Smooth muscle cell (in vitro differentiated cells): ENCODE measurements at regions not wholly inside any gene's neighbourhood (a gene's known extent, or its start where the extent isn't known, plus 50 kb on each side); places are given as distances from the start of the nearest gene placed in this dataset.

Experiments used
- DNase-seq: peaks from one replicate; lab custom pipeline; 2025; ENCODE audit not compliant: unreplicated experiment; lab: John Stamatoyannopoulos, UW
- H2AFZ ChIP-seq: fragments of 200-600 bp; sonication (generic); 2 replicates; pipeline ENCODE4 v1.6.0; 2016; ENCODE audit warnings: antibody characterized with exemption, low read depth, mild to moderate bottlenecking
- H3F3A ChIP-seq: fragments of 200-600 bp; sonication (generic); 2 replicates; pipeline ENCODE4 v1.6.0; 2017; ENCODE audit warnings: antibody characterized with exemption, low read depth
- H3K27ac ChIP-seq: fragments of 200-600 bp; sonication (generic); 2 replicates; pipeline ENCODE4 v1.5.1; 2016; ENCODE audit warnings: low read depth, mild to moderate bottlenecking
- H3K27me3 ChIP-seq: fragments of 200-600 bp; sonication (generic); 2 replicates; pipeline ENCODE4 v1.6.1; 2016; ENCODE audit warnings: low read depth, mild to moderate bottlenecking
- H3K36me3 ChIP-seq: fragments of 200-600 bp; sonication (generic); 2 replicates; pipeline ENCODE4 v1.5.1; 2016; ENCODE audit warnings: low read depth
- H3K4me1 ChIP-seq: fragments of 200-600 bp; sonication (generic); 2 replicates; pipeline ENCODE4 v1.5.1; 2016; ENCODE audit warnings: low read depth
- H3K4me2 ChIP-seq: fragments of 200-600 bp; sonication (generic); 2 replicates; pipeline ENCODE4 v1.6.0; 2016; ENCODE audit warnings: mild to moderate bottlenecking
- H3K4me3 ChIP-seq: fragments of 200-600 bp; sonication (generic); 2 replicates; pipeline ENCODE4 v1.5.1; 2016; ENCODE audit warnings: mild to moderate bottlenecking
- H3K79me2 ChIP-seq: fragments of 200-600 bp; sonication (generic); 2 replicates; pipeline ENCODE4 v1.6.0; 2016; ENCODE audit warnings: low read depth, mild to moderate bottlenecking
- H3K9ac ChIP-seq: fragments of 200-600 bp; sonication (generic); 2 replicates; pipeline ENCODE4 v1.6.0; 2016; ENCODE audit warnings: low read depth
- H3K9me3 ChIP-seq: fragments of 200-600 bp; sonication (generic); replicated peaks from 2 replicates; pipeline ENCODE4 v1.5.1; 2016; ENCODE audit warnings: low read depth
- H4K20me1 ChIP-seq: fragments of 200-600 bp; sonication (generic); 2 replicates; pipeline ENCODE4 v1.6.0; 2016; ENCODE audit warnings: low read depth
- WGBS: methylation state at CpG from one replicate; pipeline ENCODE4 v1.1.7; 2016; ENCODE audit warnings: low lambda C conversion rate; 5-methylcytosine and 5-hydroxymethylcytosine counted together
- TF ChIP-seq, protein P1 (sequence below): fragments of 200-600 bp; sonication (generic); IDR thresholded peaks from 2 replicates; pipeline ENCODE4 v1.5.1; 2017; ENCODE audit warnings: borderline replicate concordance, mild to moderate bottlenecking, antibody characterized with exemption; ENCODE audit not compliant: insufficient read depth, poor library complexity, severe bottlenecking

DNA sequence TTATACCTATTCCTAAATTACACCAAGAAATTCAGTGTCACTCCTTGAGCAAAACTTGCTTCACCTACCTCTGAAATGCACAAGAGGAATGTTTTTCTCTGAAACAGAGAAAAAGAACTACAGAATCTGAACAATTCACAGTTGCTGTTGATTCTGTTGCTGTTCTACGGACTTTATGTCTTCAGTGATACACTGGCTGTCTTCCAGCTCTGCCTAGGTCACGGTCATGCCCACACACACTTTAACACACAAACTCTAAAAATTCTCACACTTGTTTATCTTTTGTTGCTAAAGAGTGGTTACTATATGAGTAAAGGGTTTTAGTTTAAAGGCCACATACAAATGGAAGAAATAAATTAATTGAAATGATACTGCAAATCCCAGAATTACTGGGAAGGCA lies 124.4 kb upstream of the SPRY2 start:
- Histone ChIP-seq H3K36me3 (no peaks in the 10 kb centered on the region), H4K20me1 (no peaks in the 10 kb centered on the region), H3F3A (no peaks in the 10 kb centered on the region), H3K27me3 (no peaks in the 10 kb centered on the region), H3K9me3 (no peaks in the 10 kb centered on the region), H3K79me2 (no peaks in the 10 kb centered on the region), H3K27ac (no peak overlapping the region), H3K4me2 (no peak overlapping the region), H3K9ac (no peak overlapping the region), H3K4me3 (no peak overlapping the region), H2AFZ (no peak overlapping the region), H3K4me1 (no peaks in the 10 kb centered on the region)
- TF ChIP-seq, protein P1, sequence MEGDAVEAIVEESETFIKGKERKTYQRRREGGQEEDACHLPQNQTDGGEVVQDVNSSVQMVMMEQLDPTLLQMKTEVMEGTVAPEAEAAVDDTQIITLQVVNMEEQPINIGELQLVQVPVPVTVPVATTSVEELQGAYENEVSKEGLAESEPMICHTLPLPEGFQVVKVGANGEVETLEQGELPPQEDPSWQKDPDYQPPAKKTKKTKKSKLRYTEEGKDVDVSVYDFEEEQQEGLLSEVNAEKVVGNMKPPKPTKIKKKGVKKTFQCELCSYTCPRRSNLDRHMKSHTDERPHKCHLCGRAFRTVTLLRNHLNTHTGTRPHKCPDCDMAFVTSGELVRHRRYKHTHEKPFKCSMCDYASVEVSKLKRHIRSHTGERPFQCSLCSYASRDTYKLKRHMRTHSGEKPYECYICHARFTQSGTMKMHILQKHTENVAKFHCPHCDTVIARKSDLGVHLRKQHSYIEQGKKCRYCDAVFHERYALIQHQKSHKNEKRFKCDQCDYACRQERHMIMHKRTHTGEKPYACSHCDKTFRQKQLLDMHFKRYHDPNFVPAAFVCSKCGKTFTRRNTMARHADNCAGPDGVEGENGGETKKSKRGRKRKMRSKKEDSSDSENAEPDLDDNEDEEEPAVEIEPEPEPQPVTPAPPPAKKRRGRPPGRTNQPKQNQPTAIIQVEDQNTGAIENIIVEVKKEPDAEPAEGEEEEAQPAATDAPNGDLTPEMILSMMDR = no peak
- no peak for DNase-seq
- WGBS = 83% methylated on average over 2 of the region's 2 CpGs

DNA sequence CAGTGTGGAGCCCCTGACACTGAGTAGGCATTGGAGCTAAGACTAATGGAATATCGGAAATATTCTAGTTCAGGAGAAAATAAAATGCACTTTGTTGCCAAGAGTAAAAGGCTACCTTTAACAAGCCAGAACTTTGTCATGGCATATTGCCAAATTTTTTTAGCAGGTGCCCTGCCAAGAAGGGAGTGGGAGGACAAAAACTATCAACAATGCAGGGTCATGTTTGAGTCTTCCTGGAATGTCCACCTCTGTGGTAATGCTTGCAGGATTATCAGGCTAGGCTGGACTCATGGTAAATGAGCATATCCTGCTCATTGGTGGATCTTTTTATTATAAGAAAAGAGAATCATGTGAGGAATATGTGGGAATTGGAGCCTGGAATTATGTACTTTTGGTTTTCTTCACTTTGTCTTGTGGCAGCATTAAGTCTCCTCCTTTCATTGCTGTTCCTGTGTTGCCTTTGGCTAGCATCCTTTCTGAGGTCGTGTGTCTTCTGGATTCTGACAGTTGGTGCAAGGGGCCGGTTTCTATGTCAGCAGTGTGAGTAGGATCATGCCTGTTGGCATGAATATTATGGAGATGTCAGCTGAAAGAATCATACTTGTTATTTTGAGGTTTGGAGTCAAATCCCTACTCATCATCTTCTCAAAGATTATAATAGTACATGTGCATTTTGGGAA lies 122.9 kb upstream of the SPRY2 start:
- H4K20me1 ChIP-seq = no peaks in the 10 kb centered on the region
- H3F3A ChIP-seq = no peaks in the 10 kb centered on the region
- no peak for DNase-seq
- WGBS = 88% methylated on average over 3 of the region's 3 CpGs
- H3K27ac ChIP-seq = no peak overlapping the region
- H2AFZ ChIP-seq = no peak overlapping the region
- no peaks in the 10 kb centered on the region for H3K4me1 ChIP-seq
- no peaks in the 10 kb centered on the region for H3K79me2 ChIP-seq
- TF ChIP-seq, protein P1 = no peak
- no peaks in the 10 kb centered on the region for H3K27me3 ChIP-seq
- H3K4me3 ChIP-seq = no peak overlapping the region
- H3K36me3 ChIP-seq = no peaks in the 10 kb centered on the region
- no peak overlapping the region for H3K9ac ChIP-seq
- no peaks in the 10 kb centered on the region for H3K9me3 ChIP-seq
- H3K4me2 ChIP-seq = no peak overlapping the region

DNA sequence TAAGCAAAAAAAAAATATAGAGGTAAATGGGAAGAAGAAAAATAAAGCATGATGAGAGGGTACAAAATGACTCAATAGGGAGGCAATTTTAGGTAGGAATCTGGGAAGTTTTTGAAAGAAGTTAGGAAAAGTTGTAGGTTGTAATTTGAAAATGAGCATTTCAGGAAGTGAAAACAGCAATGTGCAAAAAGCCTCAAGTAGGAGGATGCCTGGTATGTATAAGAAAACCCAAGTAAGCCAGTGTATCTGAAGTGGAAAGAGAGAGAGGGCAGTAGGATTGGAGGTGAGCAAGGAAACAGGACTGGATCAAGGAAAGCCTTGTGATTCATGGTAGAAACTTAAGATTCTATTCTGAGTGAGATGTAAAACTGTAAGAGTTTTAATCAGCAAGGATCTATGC lies 121.6 kb upstream of the SPRY2 start:
- no peaks in the 10 kb centered on the region for H4K20me1 ChIP-seq
- H3K4me3 ChIP-seq = no peak overlapping the region
- TF ChIP-seq, protein P1 = no peak
- H3K9ac ChIP-seq = no peak overlapping the region
- H3K27ac ChIP-seq = no peak overlapping the region
- H3F3A ChIP-seq = no peaks in the 10 kb centered on the region
- no peak overlapping the region for H2AFZ ChIP-seq
- H3K4me2 ChIP-seq = no peak overlapping the region
- no peaks in the 10 kb centered on the region for H3K79me2 ChIP-seq
- DNase-seq = no peak
- H3K27me3 ChIP-seq = no peaks in the 10 kb centered on the region
- no peaks in the 10 kb centered on the region for H3K4me1 ChIP-seq
- no peaks in the 10 kb centered on the region for H3K36me3 ChIP-seq
- H3K9me3 ChIP-seq = no peaks in the 10 kb centered on the region

DNA sequence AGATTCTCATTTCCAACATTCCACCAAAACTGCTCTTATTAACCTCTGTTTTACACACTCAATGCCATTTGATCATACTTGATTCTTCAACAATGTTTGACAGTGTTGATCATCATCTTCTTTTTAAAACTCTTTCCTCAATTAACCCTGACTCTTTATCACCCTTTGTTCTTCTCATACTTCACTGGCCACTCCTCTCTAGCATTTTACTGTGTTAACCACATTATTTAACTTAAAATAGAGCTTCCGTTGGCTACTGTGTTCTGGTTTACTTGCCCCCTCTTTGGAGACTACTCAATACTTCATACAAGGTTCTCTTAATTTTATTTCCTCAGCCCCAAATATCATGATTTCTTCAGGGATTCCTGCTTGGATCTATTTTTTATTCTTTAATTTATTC lies 121.1 kb upstream of the SPRY2 start:
- TF ChIP-seq, protein P1 = no peak
- no peak overlapping the region for H3K4me3 ChIP-seq
- H3K4me2 ChIP-seq = no peak overlapping the region
- 88% methylated on average over 1 of the region's 1 CpG for WGBS
- H2AFZ ChIP-seq = no peak overlapping the region
- no peak for DNase-seq
- H3K4me1 ChIP-seq = no peaks in the 10 kb centered on the region
- no peaks in the 10 kb centered on the region for H4K20me1 ChIP-seq
- H3F3A ChIP-seq = no peaks in the 10 kb centered on the region
- H3K79me2 ChIP-seq = no peaks in the 10 kb centered on the region
- no peaks in the 10 kb centered on the region for H3K27me3 ChIP-seq
- no peaks in the 10 kb centered on the region for H3K9me3 ChIP-seq
- no peak overlapping the region for H3K27ac ChIP-seq
- no peaks in the 10 kb centered on the region for H3K36me3 ChIP-seq
- H3K9ac ChIP-seq = no peak overlapping the region
